ENCODE measurements at regions not wholly inside any gene's neighbourhood (a gene's known extent, or its start where the extent isn't known, plus 50 kb on each side); places are given as distances from the start of the nearest gene placed in this dataset.

- no peak overlapping the region for H3K4me3 ChIP-seq (replicated peaks in 1 of 3; ENCODE audit: insufficient read depth in 1 of 3, low read depth in 2 of 3, low read length in 3 of 3)
- in situ Hi-C loops (cut with HindIII; ENCODE audit: extremely low pct_ligation_motif_present, low pct_unique_long_range_greater_than_20kb) (no loop called here), intact Hi-C loops (cut with micrococcal nuclease; ENCODE audit: unreplicated experiment) (no loop called here)
- H2AFZ ChIP-seq (ENCODE audit: low read length) = no peak overlapping the region
- FAIRE-seq = no peak
- no peak overlapping the region for H3K9ac ChIP-seq (ENCODE audit: insufficient read depth, low read depth, low read length)
- H3K9me3 ChIP-seq (ENCODE audit: low read length) = peaks cover 14% of the 10 kb centered on the region; the same call in 1 of the 2 replicates
- TF ChIP-seq ZBTB25 (CRISPR knock-in tag; IDR thresholded peaks at IDR 0.05) (no peak), ZNF263 (CRISPR knock-in tag; IDR thresholded peaks at IDR 0.05) (no peak), ZNF296 (CRISPR knock-in tag; conservative IDR thresholded peaks at IDR 0.05) (no peak), AHDC1 (CRISPR knock-in tag; IDR thresholded peaks at IDR 0.05; ENCODE audit: borderline replicate concordance) (no peak), NFE2L2 (IDR thresholded peaks at IDR 0.05; ENCODE audit: low read length) (no peak), ZBTB2 (CRISPR knock-in tag; IDR thresholded peaks at IDR 0.05; ENCODE audit: low read depth) (no peak), MED13 (CRISPR knock-in tag; IDR thresholded peaks at IDR 0.05) (no peak), SP140L (CRISPR knock-in tag; IDR thresholded peaks at IDR 0.05; ENCODE audit: borderline replicate concordance) (no peak), GABPA (IDR thresholded peaks at IDR 0.05; ENCODE audit: low read depth, low read length) (no peak), GABPA (CRISPR knock-in tag; IDR thresholded peaks at IDR 0.05; ENCODE audit: low read depth) (no peak)
- TF ChIP-seq, protein P1, sequence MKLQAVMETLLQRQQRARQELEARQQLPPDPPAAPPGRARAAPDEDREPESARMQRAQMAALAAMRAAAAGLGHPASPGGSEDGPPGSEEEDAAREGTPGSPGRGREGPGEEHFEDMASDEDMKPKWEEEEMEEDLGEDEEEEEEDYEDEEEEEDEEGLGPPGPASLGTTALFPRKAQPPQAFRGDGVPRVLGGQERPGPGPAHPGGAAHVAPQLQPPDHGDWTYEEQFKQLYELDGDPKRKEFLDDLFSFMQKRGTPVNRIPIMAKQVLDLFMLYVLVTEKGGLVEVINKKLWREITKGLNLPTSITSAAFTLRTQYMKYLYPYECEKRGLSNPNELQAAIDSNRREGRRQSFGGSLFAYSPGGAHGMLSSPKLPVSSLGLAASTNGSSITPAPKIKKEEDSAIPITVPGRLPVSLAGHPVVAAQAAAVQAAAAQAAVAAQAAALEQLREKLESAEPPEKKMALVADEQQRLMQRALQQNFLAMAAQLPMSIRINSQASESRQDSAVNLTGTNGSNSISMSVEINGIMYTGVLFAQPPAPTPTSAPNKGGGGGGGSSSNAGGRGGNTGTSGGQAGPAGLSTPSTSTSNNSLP (IDR thresholded peaks at IDR 0.05; ENCODE audit: low read depth, low read length) = no peak
- peaks cover 21% of the 10 kb centered on the region for H3K4me1 ChIP-seq (ENCODE audit: insufficient read depth, low read length)
- no peaks in the 10 kb centered on the region for H3K27me3 ChIP-seq (ENCODE audit: control insufficient read depth in 1 of 2, insufficient read depth in 2 of 2, low read length in 2 of 2)
- no peak for DNase-seq (ENCODE audit: low spot score)
- H4K20me1 ChIP-seq (ENCODE audit: insufficient read depth, low read length) = no peaks in the 10 kb centered on the region
- H3K79me2 ChIP-seq (ENCODE audit: insufficient read depth, low read length) = no peaks in the 10 kb centered on the region
- ChIA-PET POLR2A (no interaction called here), CTCF (ENCODE audit: low intra/inter-chr PET ratio, low total read pairs) (no interaction called here)
- H3K36me3 ChIP-seq (replicated peaks in 1 of 2; ENCODE audit: control insufficient read depth in 1 of 2, insufficient read depth in 2 of 2, low read length in 2 of 2) = no peaks in the 10 kb centered on the region
- no peak overlapping the region for H3K4me2 ChIP-seq (ENCODE audit: low read depth, low read length)
- no peak overlapping the region for H3K27ac ChIP-seq (ENCODE audit: extremely low read length, insufficient read depth, low read length)
- BruUV-seq (replicated peaks) = no TSS peak
- 71% methylated on average over 7 of the region's 7 CpGs for WGBS (ENCODE audit: low lambda C conversion rate)
- no peak for ATAC-seq
These were observed 136.1 kb upstream of the LIPC start for GRCh38 chr15:58295637-58296215.
